Uterus (tissue), 2 donors: ENCODE measurements at regions not wholly inside any gene's neighbourhood (a gene's known extent, or its start where the extent isn't known, plus 50 kb on each side); places are given as distances from the start of the nearest gene placed in this dataset.

ENCODE experiments used
- POLR2A ChIP-seq, 2 donors: fragments of 450-650 bp; IDR thresholded peaks; one replicate each; pipeline ENCODE4 v1.6.1; 2016; ENCODE audit warnings: antibody characterized with exemption in 2 of 2, mild to moderate bottlenecking in 1 of 2, moderate library complexity in 1 of 2
- TF ChIP-seq, protein P1 (sequence below), 4 experiments: fragments of 200-600 bp in 2 of 4; fragments of 450-650 bp in 2 of 4; sonication (generic) in 2 of 4; IDR thresholded peaks; one replicate each; pipeline ENCODE4 v1.5.1; 2016 to 2019; ENCODE audit warnings: antibody characterized with exemption in 4 of 4, mild to moderate bottlenecking in 2 of 4, moderate library complexity in 1 of 4

DNA sequence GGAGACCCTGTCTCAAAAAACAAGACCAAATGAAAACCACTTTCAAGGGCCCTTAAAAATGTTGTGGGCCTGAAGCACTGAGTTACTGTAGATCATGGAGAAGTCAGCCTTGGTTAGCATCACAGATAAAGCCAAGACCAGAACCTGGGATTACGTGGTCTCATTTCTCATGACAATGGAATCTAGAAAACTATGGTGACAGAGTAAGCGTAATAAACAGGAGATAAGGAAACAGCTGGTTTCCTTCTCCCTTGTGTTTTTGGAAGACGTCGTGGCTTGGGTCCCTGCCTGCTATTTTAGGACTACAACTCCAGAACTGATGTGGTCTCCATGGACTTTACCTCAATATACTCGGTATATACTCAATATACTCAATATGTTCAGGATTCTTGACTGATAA, 180.7 kb upstream of the ZFHX3 start:
- TF ChIP-seq, protein P1, sequence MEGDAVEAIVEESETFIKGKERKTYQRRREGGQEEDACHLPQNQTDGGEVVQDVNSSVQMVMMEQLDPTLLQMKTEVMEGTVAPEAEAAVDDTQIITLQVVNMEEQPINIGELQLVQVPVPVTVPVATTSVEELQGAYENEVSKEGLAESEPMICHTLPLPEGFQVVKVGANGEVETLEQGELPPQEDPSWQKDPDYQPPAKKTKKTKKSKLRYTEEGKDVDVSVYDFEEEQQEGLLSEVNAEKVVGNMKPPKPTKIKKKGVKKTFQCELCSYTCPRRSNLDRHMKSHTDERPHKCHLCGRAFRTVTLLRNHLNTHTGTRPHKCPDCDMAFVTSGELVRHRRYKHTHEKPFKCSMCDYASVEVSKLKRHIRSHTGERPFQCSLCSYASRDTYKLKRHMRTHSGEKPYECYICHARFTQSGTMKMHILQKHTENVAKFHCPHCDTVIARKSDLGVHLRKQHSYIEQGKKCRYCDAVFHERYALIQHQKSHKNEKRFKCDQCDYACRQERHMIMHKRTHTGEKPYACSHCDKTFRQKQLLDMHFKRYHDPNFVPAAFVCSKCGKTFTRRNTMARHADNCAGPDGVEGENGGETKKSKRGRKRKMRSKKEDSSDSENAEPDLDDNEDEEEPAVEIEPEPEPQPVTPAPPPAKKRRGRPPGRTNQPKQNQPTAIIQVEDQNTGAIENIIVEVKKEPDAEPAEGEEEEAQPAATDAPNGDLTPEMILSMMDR (IDR thresholded peaks at IDR 0.05), result no peak
- TF ChIP-seq POLR2A (IDR thresholded peaks at IDR 0.05), result no peak
